DMS153 treated with DMSO at 0.1 percent for 48 hours (cell line): ENCODE measurements at regions not wholly inside any gene's neighbourhood (a gene's known extent, or its start where the extent isn't known, plus 50 kb on each side); places are given as distances from the start of the nearest gene placed in this dataset.

ENCODE experiments used
- DNase-seq: peaks from one replicate; lab custom pipeline; 2025; ENCODE audit not compliant: unreplicated experiment; lab: John Stamatoyannopoulos, UW

GRCh38 chr7:17732083-17732482, 208.2 kb downstream of the SNX13 start:
- no peak for DNase-seq
